ENCODE measurements at regions not wholly inside any gene's neighbourhood (a gene's known extent, or its start where the extent isn't known, plus 50 kb on each side); places are given as distances from the start of the nearest gene placed in this dataset.

DNA sequence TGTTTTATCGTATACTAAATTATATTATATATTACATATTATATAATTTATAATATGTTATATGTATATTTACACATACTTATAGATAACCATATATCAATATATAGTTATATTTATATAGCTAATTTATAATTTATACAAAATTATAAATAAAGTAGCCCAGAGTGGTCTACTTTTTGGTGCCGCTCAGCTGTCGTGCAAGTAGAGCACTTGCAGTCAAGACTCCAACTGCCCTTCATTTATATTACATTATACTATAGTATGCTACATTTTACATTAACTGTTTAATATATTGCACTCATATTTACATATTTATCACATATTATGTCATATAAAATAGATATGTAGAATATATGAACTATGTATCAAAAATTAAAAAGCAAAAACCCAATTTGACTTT, 1124.7 kb upstream of the MIR17HG start:
- no peak for TF ChIP-seq CTCF (IDR thresholded peaks at IDR 0.05 in 2 of 3, conservative IDR thresholded peaks at IDR 0.05 in 1 of 3; ENCODE audit: insufficient read depth in 2 of 3, low read depth in 1 of 3, low read length in 3 of 3)
- TF ChIP-seq PHB (CRISPR knock-in tag; IDR thresholded peaks at IDR 0.05), result no peak
- no peak for TF ChIP-seq POLR2A (conservative IDR thresholded peaks at IDR 0.05)
- TF ChIP-seq ZZZ3 (IDR thresholded peaks at IDR 0.05), result no peak
- TF ChIP-seq, protein P1, sequence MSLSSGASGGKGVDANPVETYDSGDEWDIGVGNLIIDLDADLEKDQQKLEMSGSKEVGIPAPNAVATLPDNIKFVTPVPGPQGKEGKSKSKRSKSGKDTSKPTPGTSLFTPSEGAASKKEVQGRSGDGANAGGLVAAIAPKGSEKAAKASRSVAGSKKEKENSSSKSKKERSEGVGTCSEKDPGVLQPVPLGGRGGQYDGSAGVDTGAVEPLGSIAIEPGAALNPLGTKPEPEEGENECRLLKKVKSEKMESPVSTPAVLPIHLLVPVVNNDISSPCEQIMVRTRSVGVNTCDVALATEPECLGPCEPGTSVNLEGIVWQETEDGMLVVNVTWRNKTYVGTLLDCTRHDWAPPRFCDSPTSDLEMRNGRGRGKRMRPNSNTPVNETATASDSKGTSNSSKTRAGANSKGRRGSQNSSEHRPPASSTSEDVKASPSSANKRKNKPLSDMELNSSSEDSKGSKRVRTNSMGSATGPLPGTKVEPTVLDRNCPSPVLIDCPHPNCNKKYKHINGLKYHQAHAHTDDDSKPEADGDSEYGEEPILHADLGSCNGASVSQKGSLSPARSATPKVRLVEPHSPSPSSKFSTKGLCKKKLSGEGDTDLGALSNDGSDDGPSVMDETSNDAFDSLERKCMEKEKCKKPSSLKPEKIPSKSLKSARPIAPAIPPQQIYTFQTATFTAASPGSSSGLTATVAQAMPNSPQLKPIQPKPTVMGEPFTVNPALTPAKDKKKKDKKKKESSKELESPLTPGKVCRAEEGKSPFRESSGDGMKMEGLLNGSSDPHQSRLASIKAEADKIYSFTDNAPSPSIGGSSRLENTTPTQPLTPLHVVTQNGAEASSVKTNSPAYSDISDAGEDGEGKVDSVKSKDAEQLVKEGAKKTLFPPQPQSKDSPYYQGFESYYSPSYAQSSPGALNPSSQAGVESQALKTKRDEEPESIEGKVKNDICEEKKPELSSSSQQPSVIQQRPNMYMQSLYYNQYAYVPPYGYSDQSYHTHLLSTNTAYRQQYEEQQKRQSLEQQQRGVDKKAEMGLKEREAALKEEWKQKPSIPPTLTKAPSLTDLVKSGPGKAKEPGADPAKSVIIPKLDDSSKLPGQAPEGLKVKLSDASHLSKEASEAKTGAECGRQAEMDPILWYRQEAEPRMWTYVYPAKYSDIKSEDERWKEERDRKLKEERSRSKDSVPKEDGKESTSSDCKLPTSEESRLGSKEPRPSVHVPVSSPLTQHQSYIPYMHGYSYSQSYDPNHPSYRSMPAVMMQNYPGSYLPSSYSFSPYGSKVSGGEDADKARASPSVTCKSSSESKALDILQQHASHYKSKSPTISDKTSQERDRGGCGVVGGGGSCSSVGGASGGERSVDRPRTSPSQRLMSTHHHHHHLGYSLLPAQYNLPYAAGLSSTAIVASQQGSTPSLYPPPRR (CRISPR knock-in tag; IDR thresholded peaks at IDR 0.05; ENCODE audit: borderline replicate concordance), result no peak
- TF ChIP-seq NONO (IDR thresholded peaks at IDR 0.05; ENCODE audit: low read depth in 2 of 2, low read length in 1 of 2), result no peak
- TF ChIP-seq TAF1 (IDR thresholded peaks at IDR 0.05; ENCODE audit: control insufficient read depth, extremely low read depth, insufficient read depth, low read length, severe bottlenecking), result no peak
- TF ChIP-seq KLF16 (IDR thresholded peaks at IDR 0.05), result no peak
- TF ChIP-seq POU5F1 (IDR thresholded peaks at IDR 0.05; ENCODE audit: borderline replicate concordance, low read depth, low read length, partially characterized antibody), result no peak

Data from K562 (cell line).